ENCODE measurements at regions not wholly inside any gene's neighbourhood (a gene's known extent, or its start where the extent isn't known, plus 50 kb on each side); places are given as distances from the start of the nearest gene placed in this dataset.

- no peak for DNase-seq (ENCODE audit: low spot score)
Observed at GRCh38 chr1:199287206-199287605, 648.4 kb downstream of the PTPRC start.

GRCh38 chr1:199287647-199288046 is 648.8 kb downstream of the PTPRC start:
- no peak for DNase-seq (ENCODE audit: low spot score)

- no peak for DNase-seq (ENCODE audit: low spot score)
Observed at GRCh38 chr1:199290186-199290585, 651.3 kb downstream of the PTPRC start.

GRCh38 chr1:199291022-199291740 is 652.3 kb downstream of the PTPRC start:
- DNase-seq (ENCODE audit: low spot score) = no peak

GRCh38 chr1:199292896-199293295 is 654.1 kb downstream of the PTPRC start:
- no peak for DNase-seq (ENCODE audit: low spot score)

GRCh38 chr1:199295107-199295506 is 656.3 kb downstream of the PTPRC start:
- DNase-seq (ENCODE audit: low spot score) = no peak

- DNase-seq (ENCODE audit: low spot score) = no peak
Observed at GRCh38 chr1:199297174-199297573, 658.3 kb downstream of the PTPRC start.

GRCh38 chr1:199297887-199298286 is 659.0 kb downstream of the PTPRC start:
- no peak for DNase-seq (ENCODE audit: low spot score)

GRCh38 chr1:199298825-199299224 is 660.0 kb downstream of the PTPRC start:
- DNase-seq (ENCODE audit: low spot score) = no peak

- DNase-seq (ENCODE audit: low spot score) = no peak
Observed at GRCh38 chr1:199301472-199302217, 662.8 kb downstream of the PTPRC start.

- DNase-seq (ENCODE audit: low spot score) = no peak
Observed at GRCh38 chr1:199302554-199302953, 663.7 kb downstream of the PTPRC start.

GRCh38 chr1:199303035-199303434 is 664.2 kb downstream of the PTPRC start:
- no peak for DNase-seq (ENCODE audit: low spot score)

- DNase-seq (ENCODE audit: low spot score) = no peak
Observed at GRCh38 chr1:199305053-199305452, 666.2 kb downstream of the PTPRC start.

- DNase-seq (ENCODE audit: low spot score) = no peak
Observed at GRCh38 chr1:199307496-199308264, 668.8 kb downstream of the PTPRC start.

GRCh38 chr1:199308349-199308846 is 669.6 kb downstream of the PTPRC start:
- DNase-seq (ENCODE audit: low spot score) = no peak

GRCh38 chr1:199310708-199311107 is 671.9 kb downstream of the PTPRC start:
- no peak for DNase-seq (ENCODE audit: low spot score)

- no peak for DNase-seq (ENCODE audit: low spot score)
Observed at GRCh38 chr1:199311478-199312262, 672.8 kb downstream of the PTPRC start.

- DNase-seq (ENCODE audit: low spot score) = no peak
Observed at GRCh38 chr1:199312626-199313025, 673.8 kb downstream of the PTPRC start.

- DNase-seq (ENCODE audit: low spot score) = no peak
Observed at GRCh38 chr1:199313444-199313843, 674.6 kb downstream of the PTPRC start.

- DNase-seq (ENCODE audit: low spot score) = no peak
Observed at GRCh38 chr1:199319341-199319740, 680.5 kb downstream of the PTPRC start.

GRCh38 chr1:199322278-199322677 is 683.4 kb downstream of the PTPRC start:
- DNase-seq (ENCODE audit: low spot score) = no peak

- no peak for DNase-seq (ENCODE audit: low spot score)
Observed at GRCh38 chr1:199333180-199333579, 694.3 kb upstream of the NR5A2 start.

All from HuH-7 (cell line).